Endothelial cell of umbilical vein (primary cell): ENCODE measurements at regions not wholly inside any gene's neighbourhood (a gene's known extent, or its start where the extent isn't known, plus 50 kb on each side); places are given as distances from the start of the nearest gene placed in this dataset.

Experiments used
- BruUV-seq: library from RNA; stranded (reverse); fragments of 400-500 nt; replicated peaks from 2 replicates; lab custom pipeline; 2021; lab: Mats Ljungman, UMichigan
- CTCF ChIA-PET: fragments of 300-600, 350-600 bp; sonication (Branson Sonifier 250); formaldehyde crosslinking; loops from one replicate; lab custom pipeline; 2021; ENCODE audit warnings: antibody characterized with exemption, inconsistent platforms; lab: Charles Lee
- POLR2A ChIA-PET: fragments of 300-600, 350-600 bp; sonication (Branson Sonifier 250); formaldehyde crosslinking; loops from one replicate; lab custom pipeline; 2021; ENCODE audit warnings: antibody characterized with exemption, inconsistent platforms; lab: Charles Lee
- DNase-seq: peaks from one replicate; pipeline ENCODE4 v3.0.0-alpha.2; 2011; ENCODE audit warnings: low read depth, low spot score
- FAIRE-seq: peaks from 2 replicates; lab custom pipeline; 2011; peaks lifted over from hg19 to GRCh38; lab: Jason Lieb, UNC
- H2AFZ ChIP-seq: 2 replicates; pipeline ENCODE4 v1.6.0; 2012; ENCODE audit warnings: low read depth, low read length, control low read depth, inconsistent platforms
- H3K27ac ChIP-seq: 2 replicates; pipeline ENCODE4 v1.5.1; 2011; ENCODE audit warnings: low read depth, mild to moderate bottlenecking, control low read depth, low read length, moderate library complexity; ENCODE audit not compliant: insufficient read depth
- H3K27me3 ChIP-seq, 2 experiments: 2 replicates each; pipeline versions ENCODE4 v1.6.0 to v1.6.1; 2011; ENCODE audit warnings: low read length in 2 of 2, mixed read lengths in 1 of 2; ENCODE audit not compliant: control insufficient read depth in 2 of 2, insufficient read depth in 2 of 2
- H3K36me3 ChIP-seq, 2 experiments: 2 replicates in 1 of 2; 3 replicates in 1 of 2; pipeline ENCODE4 v1.5.1; 2011; ENCODE audit warnings: low read length in 2 of 2, mild to moderate bottlenecking in 1 of 2, moderate library complexity in 1 of 2; ENCODE audit not compliant: control insufficient read depth in 2 of 2, insufficient read depth in 2 of 2; ENCODE audit errors: extremely low read depth in 1 of 2
- H3K4me1 ChIP-seq: 3 replicates; pipeline ENCODE4 v1.5.1; 2011; ENCODE audit warnings: mild to moderate bottlenecking, low read length; ENCODE audit not compliant: control insufficient read depth, insufficient read depth; ENCODE audit errors: extremely low read depth
- H3K4me2 ChIP-seq: 2 replicates; pipeline ENCODE4 v1.6.1; 2011; ENCODE audit warnings: low read length, control low read depth, mixed read lengths; ENCODE audit not compliant: insufficient read depth
- H3K4me3 ChIP-seq, 3 experiments: fragments of 200-600 bp in 1 of 3; sonication (generic), shearing (Covaris generic) in 1 of 3; replicated peaks in 1 of 3; 2 replicates each; pipeline ENCODE4 v1.5.1; 2011 to 2016; ENCODE audit warnings: control low read depth in 3 of 3, low read length in 3 of 3, mild to moderate bottlenecking in 2 of 3, inconsistent platforms in 1 of 3, low read depth in 1 of 3, moderate library complexity in 1 of 3; ENCODE audit not compliant: insufficient read depth in 1 of 3
- H3K79me2 ChIP-seq: 2 replicates; pipeline ENCODE4 v1.6.0; 2012; ENCODE audit warnings: low read length, inconsistent platforms; ENCODE audit not compliant: control insufficient read depth, insufficient read depth
- H3K9ac ChIP-seq: replicated peaks from 2 replicates; pipeline ENCODE3; 2011; ENCODE audit warnings: low read length, control low read depth; ENCODE audit not compliant: insufficient read depth; ENCODE audit errors: extremely low read depth
- H3K9me1 ChIP-seq: replicated peaks from 3 replicates; pipeline ENCODE4 v1.6.0; 2011; ENCODE audit warnings: mild to moderate bottlenecking, low read length; ENCODE audit not compliant: control insufficient read depth, insufficient read depth; ENCODE audit errors: extremely low read depth
- H3K9me3 ChIP-seq: replicated peaks from 2 replicates; pipeline ENCODE4 v1.5.1; 2012; ENCODE audit warnings: low read length, inconsistent platforms; ENCODE audit not compliant: control insufficient read depth, insufficient read depth
- H4K20me1 ChIP-seq: replicated peaks from 2 replicates; pipeline ENCODE3; 2011; ENCODE audit warnings: mild to moderate bottlenecking, low read length; ENCODE audit not compliant: control insufficient read depth, insufficient read depth; ENCODE audit errors: extremely low read depth
- EZH2 ChIP-seq: IDR thresholded peaks from 2 replicates; pipeline ENCODE4 v1.6.1; 2012; ENCODE audit warnings: borderline replicate concordance, low read depth, mild to moderate bottlenecking, moderate library complexity, low read length, inconsistent platforms; ENCODE audit not compliant: severe bottlenecking
- FOS ChIP-seq: IDR thresholded peaks from 2 replicates; pipeline ENCODE4 v1.6.1; 2011; ENCODE audit warnings: mild to moderate bottlenecking, low read length, moderate library complexity, borderline replicate concordance; ENCODE audit not compliant: insufficient read depth
- GATA2 ChIP-seq: IDR thresholded peaks from 2 replicates; pipeline ENCODE4 v1.7.0; 2011; ENCODE audit warnings: low read depth, mild to moderate bottlenecking, moderate library complexity, mixed read lengths, low read length; ENCODE audit not compliant: insufficient read length, insufficient read depth
- JUN ChIP-seq: IDR thresholded peaks from 2 replicates; pipeline ENCODE4 v1.6.1; 2011; ENCODE audit warnings: borderline replicate concordance, low read depth; ENCODE audit not compliant: insufficient read length, insufficient read depth
- MYC ChIP-seq: IDR thresholded peaks from one replicate; pipeline ENCODE4 v1.6.1; 2011; ENCODE audit warnings: mild to moderate bottlenecking, low read depth, low read length
- POLR2A ChIP-seq: IDR thresholded peaks from 2 replicates; pipeline ENCODE4 v1.6.1; 2012; ENCODE audit warnings: low read depth, mild to moderate bottlenecking, control low read depth, low read length
- POLR2AphosphoS5 ChIP-seq: IDR thresholded peaks from 2 replicates; pipeline ENCODE4 v1.6.1; 2012; ENCODE audit warnings: low read depth, mild to moderate bottlenecking, control low read depth, low read length, moderate library complexity; ENCODE audit not compliant: insufficient read depth
- dilution Hi-C: fragments of 300-500 bp; cut with MboI; formaldehyde crosslinking; loops from one replicate; pipeline ENCODE4 v1.15.0; 2019; ENCODE audit warnings: low sequenced_read_pairs; ENCODE audit not compliant: extremely low pct_ligation_motif_present
- intact Hi-C: fragments of 100-400 bp; cut with micrococcal nuclease; formaldehyde crosslinking; loops from one replicate; pipeline ENCODE4 v1.10.0; 2022
- TF ChIP-seq, protein P1 (sequence below), 2 donors: IDR thresholded peaks; 1 replicate in 1 of 2; 2 replicates in 1 of 2; pipeline ENCODE4 v1.5.1; 2011; ENCODE audit warnings: low read length in 2 of 2, mild to moderate bottlenecking in 2 of 2, moderate library complexity in 2 of 2, control low read depth in 1 of 2, inconsistent platforms in 1 of 2, low read depth in 1 of 2; ENCODE audit not compliant: insufficient read depth in 1 of 2; ENCODE audit errors: extremely low read depth in 1 of 2
- TF ChIP-seq, protein P2 (sequence below): IDR thresholded peaks from 2 replicates; pipeline ENCODE4 v1.6.1; 2011; ENCODE audit not compliant: insufficient read depth, insufficient read length

DNA sequence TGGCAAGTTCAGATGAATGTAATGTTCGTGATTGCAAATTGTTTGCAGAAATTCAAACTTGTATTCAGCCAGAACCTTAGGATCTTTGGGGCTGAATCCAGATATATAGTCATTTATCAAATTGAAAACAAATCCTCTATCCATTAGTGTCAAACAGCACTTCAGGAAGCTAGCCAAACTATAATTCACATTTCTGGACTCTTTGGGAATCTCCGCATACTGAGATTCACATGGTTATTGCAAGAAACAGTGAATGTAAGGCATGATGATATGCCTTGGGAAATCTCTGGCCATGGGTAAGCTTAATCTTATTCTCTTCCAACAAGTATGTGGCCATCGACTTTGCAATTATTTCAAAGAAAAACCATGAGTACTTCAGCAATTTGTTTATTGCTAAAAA is 98.5 kb downstream of the KLHL28 start:
- Histone ChIP-seq H3K27ac (no peak overlapping the region), H3K9me3 (no peaks in the 10 kb centered on the region), H3K4me1 (no peaks in the 10 kb centered on the region), H3K4me3 (no peak overlapping the region), H3K4me2 (no peak overlapping the region), H3K79me2 (no peaks in the 10 kb centered on the region), H3K9me1 (no peaks in the 10 kb centered on the region), H4K20me1 (no peaks in the 10 kb centered on the region), H3K9ac (no peak overlapping the region), H2AFZ (no peak overlapping the region), H3K27me3 (no peaks in the 10 kb centered on the region), H3K36me3 (no peaks in the 10 kb centered on the region)
- POLR2A ChIA-PET, result no interaction called here
- no TSS peak for BruUV-seq
- dilution Hi-C loops, result no loop called here
- TF ChIP-seq POLR2A (no peak), MYC (no peak), POLR2AphosphoS5 (no peak), FOS (no peak), GATA2 (no peak), EZH2 (no peak), JUN (no peak)
- TF ChIP-seq, protein P1, sequence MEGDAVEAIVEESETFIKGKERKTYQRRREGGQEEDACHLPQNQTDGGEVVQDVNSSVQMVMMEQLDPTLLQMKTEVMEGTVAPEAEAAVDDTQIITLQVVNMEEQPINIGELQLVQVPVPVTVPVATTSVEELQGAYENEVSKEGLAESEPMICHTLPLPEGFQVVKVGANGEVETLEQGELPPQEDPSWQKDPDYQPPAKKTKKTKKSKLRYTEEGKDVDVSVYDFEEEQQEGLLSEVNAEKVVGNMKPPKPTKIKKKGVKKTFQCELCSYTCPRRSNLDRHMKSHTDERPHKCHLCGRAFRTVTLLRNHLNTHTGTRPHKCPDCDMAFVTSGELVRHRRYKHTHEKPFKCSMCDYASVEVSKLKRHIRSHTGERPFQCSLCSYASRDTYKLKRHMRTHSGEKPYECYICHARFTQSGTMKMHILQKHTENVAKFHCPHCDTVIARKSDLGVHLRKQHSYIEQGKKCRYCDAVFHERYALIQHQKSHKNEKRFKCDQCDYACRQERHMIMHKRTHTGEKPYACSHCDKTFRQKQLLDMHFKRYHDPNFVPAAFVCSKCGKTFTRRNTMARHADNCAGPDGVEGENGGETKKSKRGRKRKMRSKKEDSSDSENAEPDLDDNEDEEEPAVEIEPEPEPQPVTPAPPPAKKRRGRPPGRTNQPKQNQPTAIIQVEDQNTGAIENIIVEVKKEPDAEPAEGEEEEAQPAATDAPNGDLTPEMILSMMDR (IDR thresholded peaks at IDR 0.05; ENCODE audit: extremely low read depth in 1 of 2, insufficient read depth in 1 of 2, low read depth in 1 of 2, low read length in 2 of 2), result no peak
- TF ChIP-seq, protein P2, sequence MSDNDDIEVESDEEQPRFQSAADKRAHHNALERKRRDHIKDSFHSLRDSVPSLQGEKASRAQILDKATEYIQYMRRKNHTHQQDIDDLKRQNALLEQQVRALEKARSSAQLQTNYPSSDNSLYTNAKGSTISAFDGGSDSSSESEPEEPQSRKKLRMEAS, result no peak
- FAIRE-seq (no peak), DNase-seq (no peak)
- CTCF ChIA-PET, result interaction anchor here (1.8 kb wide), 1 partner anchor 17 kb away, joined by 6 read pairs; no protein-coding TSS in a partner anchor
- intact Hi-C loops, result no loop called here
